ENCODE measurements at regions not wholly inside any gene's neighbourhood (a gene's known extent, or its start where the extent isn't known, plus 50 kb on each side); places are given as distances from the start of the nearest gene placed in this dataset.

DNA sequence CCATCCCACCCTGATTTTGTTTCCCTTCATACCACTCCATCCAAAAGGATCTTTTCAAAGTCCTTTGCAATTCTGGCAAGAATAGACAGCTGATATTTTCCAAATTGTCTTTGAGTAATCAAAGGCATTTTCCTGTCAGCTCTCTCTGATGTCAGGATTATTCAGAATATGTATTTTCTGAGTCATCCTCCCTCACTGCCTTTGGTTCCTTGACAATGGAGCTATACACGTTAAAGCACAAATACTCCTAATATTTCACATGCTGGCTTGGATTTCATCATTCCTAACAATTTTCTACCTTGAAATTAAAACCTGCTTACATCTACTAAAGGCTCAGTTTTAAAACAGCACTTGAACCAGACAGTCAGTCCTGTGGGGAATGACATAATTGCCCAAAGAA, 379.4 kb downstream of the GADD45G start:
- DNase-seq, result no peak

DNA sequence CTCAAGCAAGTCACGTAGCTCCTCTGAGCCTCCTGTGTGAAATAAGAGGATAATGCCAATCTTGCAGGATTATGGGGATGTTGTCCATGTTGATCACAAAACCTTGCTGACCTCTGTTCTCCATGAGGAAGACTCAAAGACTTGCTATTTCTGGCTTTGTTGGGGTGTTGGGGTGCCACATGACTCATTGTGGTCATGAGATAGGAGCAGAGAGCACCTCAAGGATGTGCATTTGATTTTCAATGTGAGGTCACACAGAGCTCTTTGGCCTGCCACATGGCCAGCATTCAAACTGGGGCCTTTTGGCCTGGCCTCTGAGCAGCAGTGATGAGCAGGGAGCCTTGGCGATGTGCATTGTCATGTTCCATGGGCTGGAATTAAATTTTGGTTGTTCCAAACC, 380.3 kb downstream of the GADD45G start:
- DNase-seq, result no peak

DNA sequence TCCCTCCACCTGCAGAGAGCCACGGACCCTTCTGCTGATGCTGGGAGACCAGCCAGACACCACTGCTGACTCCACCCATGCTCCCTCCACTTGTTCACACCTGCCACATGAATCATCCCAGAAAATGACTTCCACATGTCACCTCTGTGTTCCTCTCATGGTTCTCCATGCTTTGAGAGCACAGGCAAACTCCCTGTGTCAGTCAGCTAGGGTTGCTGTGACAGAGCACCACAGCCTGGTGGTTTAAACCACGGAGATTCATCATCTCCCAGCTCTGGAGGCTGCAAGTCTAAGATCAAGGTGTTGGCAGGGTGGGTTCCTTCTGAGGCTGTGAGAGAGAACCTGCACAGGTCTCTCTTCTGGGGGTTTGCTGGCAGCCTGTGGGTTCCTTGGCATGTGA, 381.4 kb downstream of the GADD45G start:
- DNase-seq, result no peak

DNA sequence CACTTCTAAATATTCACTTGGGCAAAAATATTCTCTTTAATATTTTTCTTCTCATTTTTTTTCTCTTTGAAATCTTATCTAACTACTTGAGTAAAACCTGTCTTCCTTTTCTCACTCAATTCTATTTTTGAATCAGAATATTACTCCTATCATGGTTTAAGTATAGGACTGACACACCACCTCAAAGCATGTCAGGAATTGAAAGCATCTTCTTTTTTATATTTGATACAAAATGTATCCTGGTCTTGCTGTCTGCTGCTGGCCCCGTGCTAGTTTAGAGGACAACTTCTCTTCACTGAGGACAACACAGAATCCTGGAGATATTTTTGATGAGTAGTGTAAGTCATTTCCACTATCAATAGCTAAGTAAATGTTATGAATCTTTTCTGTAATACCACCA, 383.6 kb downstream of the GADD45G start:
- DNase-seq, result no peak

DNA sequence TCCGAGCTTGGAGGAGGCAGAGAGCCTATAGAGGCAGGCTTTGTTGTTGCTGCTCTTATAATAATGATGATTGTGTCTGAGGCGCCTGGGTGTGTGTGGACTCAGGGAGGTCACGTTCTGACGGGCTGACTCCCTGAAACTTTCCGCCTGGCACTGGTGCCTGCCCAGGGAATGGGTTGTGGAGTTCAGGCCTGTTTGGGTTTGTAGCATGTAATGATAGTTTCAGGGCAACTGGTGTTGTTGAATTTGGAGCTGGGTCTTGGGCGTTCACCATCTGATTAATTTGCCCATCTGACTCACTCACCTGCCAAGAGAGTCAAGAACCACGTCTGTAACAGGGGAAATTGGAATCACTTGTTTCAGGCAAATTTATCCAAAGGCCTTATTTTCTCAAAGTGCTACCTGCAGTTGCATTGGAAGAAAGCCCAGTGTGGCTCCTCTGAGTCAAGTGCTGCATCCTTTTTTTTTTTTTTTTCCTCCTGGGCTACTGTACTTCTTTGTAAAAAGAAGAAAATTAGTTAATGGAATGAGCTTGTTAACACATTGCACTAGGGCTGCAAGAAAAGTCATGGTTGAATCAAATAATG, 386.5 kb downstream of the GADD45G start:
- DNase-seq, result no peak

DNA sequence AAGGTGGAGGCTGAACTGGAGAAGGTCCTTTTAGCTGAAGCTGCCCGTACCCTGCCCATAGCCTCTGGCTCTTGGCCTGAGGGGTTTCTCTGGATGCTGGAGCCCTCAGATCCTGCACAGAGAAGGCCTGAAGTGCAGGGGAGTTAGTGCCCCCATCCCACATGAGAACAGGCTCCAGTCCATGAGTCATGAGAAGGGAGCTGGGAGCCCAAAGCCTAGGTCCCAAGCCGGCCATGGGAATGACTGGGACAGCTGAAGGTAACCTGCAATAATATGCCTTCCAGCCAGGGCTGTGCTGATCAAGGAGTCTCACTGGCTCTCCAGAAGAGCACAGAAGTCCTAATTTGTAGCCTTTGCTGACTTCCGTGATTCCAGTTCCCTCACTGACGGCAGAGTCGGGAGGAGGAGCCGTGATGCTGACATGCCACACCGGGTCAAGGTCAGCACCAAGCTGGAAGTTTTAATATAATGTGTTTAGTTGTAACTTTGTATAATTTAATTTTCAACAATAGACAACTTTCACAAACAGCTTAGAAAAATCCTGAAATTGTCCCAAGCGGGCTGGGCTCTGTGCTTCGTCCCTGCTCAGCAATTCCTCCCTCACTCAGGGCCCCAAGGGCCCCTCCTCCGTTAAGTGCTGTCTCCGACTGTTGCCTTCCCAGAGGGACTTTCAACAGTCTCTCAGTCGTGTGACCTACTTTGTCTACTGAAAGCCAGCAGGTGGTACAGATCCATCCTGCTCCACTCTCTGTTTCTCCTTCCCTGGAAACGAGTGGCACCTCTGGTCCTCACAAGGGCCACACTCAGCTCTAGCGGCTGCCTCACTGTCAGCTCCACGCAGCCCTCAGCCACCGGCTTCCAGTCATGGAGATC, 387.8 kb downstream of the GADD45G start:
- DNase-seq, result no peak

- peak; percentile 96 for DNase-seq
Measured at GRCh38 chr9:89993678-89994630, 389.1 kb downstream of the GADD45G start.

- no peak for DNase-seq
Measured at GRCh38 chr9:89994988-89995613, 390.3 kb downstream of the GADD45G start.

DNA sequence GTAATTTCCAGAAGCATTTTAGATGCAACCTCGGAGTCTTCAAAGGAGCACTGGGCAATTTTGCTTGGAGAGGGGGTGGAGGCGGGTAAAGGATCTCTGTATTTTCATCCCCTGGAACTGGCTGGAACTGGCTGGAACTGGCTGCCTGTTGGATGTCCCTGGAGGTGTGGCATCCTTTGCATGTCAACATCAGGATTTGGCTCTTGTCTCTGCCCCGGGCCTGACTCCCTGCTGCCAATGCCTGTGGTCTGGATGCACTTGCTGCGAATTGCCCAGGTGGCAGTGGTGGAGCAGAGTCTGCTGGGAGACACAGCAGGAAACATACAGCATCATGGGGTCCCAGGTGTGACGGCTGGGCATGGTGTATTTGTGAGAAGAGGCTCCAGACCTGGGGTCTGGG, 391.3 kb downstream of the GADD45G start:
- DNase-seq, result no peak

GRCh38 chr9:89996773-89997172, 392.0 kb downstream of the GADD45G start:
- peak; percentile 19 for DNase-seq

GRCh38 chr9:89998633-89999032, 393.8 kb downstream of the GADD45G start:
- no peak for DNase-seq

GRCh38 chr9:89999176-89999533, 394.3 kb downstream of the GADD45G start:
- no peak for DNase-seq

- no peak for DNase-seq
Measured at GRCh38 chr9:89999534-90000370, 394.9 kb downstream of the GADD45G start.

DNA sequence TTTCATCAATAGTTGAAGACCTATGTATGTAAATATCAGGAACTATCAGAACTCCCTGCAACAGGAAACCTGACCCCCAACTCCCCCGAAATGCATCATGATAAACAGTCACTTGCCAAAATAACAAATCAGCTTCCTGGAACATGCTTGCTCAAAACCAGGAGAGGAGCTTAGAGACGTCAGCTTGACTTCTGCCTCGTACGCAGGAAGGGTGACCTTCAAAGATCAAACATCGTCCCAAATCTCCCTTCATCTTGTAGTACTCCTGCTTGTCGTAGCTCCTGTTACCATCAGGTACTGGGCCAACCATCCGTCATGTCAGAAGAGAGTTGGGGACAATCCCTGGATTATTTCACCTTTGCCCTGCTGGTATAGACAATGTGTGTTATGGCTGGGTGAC, 396.1 kb downstream of the GADD45G start:
- DNase-seq, result no peak

- no peak for DNase-seq
Measured at GRCh38 chr9:90001747-90002146, 396.9 kb downstream of the GADD45G start.

DNA sequence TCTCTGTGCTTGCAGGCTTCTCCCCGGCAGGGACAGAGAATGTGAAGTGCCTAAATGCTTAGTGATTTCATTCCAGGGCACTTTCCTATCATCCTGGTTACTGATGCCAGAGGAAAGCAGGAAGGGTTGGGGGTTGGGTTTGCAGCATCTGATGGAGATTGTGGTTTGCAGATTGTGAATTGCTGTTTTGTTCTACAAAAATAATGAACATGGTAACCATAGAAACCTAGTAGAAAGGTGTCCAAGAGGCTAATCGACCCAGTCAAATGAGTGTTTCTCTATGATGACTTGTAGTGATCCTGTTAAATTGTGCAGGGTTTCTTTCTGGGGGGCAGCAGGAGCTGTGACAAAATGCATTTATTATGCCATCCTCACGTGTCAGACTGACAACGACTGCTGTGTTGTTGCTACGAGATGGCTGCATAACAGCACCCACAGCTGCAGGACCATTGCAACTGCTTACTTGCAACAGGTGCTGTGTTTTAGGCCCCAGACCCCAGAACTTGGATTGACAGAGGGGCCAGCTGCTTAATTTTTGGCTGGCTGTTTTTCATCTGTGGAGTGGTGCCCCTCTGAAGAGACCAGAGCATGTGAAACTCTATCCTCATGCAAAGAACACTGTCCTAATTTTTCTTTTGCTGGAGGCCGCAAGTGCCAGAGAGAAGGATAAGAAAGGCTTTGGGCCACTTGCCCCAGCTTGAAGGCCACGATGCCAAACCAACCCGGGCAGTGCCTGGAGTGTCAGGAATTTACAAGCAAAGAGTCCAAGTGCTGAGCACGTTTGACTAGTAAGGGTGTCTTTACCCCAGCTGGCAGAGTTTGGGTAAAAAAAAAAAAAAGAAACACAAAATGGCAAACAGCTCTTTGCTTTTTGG, 397.8 kb downstream of the GADD45G start:
- no peak for DNase-seq

GRCh38 chr9:90005388-90005787, 400.6 kb downstream of the GADD45G start:
- DNase-seq, result no peak

DNA sequence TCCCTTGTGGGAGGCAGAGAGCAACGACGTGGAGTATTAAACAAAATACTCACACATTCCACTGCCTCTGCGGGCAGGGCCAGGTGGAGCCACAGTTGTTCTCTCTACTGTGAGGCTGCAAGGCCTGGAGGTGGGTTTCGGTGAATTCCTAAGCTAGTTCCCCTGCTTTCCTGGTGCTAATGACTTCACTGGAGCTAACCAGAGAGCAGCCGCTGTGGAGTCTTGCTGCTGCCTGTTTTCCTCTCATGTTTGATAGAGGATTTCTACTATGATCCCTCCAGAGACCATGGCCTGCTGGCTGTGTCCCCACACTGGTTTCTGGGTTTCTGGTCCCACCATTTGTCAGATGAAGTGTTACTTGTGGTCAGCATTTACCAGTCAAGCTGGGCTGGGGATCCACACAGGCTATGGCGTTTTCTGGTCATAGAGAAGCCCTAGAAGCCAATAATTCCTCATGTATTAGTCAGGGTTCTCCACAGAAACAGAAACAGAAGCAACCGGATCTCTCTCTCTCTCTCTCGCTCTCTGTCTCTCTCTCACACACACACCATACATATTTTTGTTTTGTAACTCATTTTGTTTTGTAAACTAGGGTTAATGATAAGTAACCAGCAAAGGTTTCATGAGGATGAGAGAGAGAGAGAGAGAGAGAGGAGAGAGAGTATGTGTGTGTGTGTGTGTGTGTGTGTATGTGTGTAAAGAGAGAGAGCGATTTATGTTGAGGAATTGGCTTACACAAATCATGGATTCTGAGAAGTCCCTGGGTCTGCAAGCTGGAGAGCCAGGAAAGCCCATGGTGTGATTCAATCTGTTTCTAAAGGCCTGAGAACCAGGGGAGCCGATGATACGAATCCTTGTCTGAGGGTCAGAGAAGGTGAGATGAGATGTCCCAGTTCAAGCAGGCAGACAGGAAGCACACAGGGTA, 403.0 kb downstream of the GADD45G start:
- no peak for DNase-seq

DNA sequence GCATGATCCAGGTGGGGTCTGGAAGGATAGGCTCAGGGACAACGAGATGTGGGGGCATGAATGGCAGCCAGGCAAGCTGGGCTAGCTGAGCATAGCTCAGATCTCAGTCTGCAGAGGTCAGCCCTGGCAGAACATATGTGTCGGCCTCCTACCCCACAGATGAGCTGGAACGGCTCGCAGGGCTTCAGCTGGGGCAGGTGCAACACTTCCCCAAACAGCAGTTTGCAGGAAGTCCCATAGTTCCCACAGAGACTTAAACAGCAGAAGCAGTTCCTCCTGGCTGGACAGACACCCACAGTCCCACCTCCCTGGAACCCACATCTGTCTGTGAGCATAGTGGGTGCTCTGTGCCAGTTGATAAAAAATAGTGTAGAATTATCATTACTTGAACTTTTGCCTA, 404.6 kb downstream of the GADD45G start:
- peak; percentile 83 for DNase-seq

- no peak for DNase-seq
Measured at GRCh38 chr9:90010793-90011192, 406.0 kb downstream of the GADD45G start.
